ENCODE measurements at regions not wholly inside any gene's neighbourhood (a gene's known extent, or its start where the extent isn't known, plus 50 kb on each side); places are given as distances from the start of the nearest gene placed in this dataset.
"Not testable (repeated sequence)": the region's sequence is repeated elsewhere in the genome, so short reads cannot be mapped to it uniquely, and the experiment has no call there.

DNA sequence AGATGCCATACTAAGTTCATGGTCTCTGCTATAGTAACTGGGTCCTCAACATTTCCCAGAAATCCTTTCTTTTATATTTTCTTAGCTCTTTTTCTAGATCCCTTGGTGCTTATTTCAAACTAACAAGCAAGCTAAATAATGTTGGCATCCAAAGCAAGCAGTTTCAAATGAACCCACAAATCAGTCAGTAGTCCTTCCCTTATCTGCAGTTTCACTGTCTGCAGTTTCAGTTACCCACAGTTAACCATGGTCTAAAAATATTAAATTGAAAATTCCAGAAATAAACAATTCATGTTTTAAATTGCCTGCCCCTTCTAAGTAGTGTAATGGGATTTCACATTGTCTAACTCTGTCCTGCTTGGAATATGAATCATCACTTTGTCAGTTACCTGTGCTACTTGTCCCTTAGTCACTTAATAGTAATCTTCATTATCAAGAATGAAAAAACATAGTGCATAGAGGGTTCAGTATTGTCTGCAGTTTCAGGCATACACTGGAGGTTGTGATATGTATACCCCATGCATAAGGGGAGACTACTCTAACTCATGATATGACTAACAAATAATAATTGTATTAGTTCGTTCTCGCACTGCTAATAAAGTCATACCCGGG is 633.7 kb downstream of the MECOM start:
- DNase-seq: no peak

DNA sequence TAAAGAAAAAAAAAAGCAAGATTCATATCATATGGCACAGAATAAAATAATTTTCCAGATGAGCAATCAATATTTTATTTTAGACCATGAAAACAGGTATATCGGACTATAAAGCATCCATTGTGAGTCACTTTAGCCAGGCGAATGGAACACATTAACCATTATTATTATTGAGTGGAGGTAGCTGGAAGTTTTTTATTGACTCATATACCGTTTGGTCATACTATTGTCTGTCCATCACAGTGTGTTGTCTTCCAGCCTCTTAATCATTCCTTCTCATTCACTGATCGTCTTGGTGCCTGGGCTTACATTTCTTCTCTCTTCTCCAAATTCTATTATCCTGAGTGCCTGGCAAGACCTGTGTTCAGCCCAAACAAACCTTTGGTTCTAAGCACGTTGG is 634.8 kb downstream of the MECOM start:
- no peak for DNase-seq

DNA sequence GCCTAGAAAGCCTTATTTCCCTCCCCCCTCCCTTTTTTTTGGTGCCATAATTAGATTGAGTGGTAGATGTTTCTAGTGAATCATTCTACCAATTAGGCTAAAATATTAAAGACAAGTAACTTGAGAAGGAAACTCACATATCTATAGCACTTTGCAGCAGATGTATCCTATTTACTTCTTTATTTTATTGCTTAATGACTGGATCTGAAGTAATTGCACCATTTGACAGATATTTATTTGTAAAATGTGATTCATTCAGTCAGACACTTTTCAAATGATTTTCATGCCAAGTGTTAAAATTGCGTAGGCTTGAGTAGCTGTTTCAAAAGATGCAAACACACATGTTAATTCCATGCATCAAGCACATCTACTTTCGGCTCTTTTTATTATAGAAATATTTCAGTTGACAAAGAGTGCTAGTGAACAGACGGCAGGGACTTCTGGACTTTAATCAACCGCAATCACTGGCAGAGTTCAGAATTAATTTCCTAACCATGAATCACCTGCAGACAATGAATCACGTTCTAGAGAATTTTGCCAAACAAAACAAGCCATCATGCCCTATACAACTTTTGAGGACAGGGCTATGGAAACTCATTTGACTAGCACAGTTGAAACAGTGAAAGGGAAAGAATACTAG is 636.8 kb downstream of the MECOM start:
- no peak for DNase-seq

DNA sequence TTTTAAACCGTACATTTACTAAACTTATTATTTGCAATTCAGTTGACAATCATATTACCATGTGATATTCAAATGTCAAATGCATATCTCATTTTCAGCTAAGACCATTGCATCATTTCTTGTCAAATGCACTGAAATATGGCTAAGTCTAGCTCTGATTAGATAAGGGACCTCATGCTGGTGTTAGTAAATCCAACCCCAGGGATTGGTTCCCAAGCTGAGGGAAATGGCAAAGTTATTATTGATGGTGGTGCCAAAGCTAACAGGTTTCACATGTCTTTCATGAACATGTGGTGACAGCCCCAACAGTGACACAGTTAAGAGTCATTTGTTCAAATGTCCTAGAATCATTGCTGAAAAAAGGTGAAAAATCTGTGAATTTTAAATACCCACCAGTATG is 641.1 kb downstream of the MECOM start:
- no peak for DNase-seq

DNA sequence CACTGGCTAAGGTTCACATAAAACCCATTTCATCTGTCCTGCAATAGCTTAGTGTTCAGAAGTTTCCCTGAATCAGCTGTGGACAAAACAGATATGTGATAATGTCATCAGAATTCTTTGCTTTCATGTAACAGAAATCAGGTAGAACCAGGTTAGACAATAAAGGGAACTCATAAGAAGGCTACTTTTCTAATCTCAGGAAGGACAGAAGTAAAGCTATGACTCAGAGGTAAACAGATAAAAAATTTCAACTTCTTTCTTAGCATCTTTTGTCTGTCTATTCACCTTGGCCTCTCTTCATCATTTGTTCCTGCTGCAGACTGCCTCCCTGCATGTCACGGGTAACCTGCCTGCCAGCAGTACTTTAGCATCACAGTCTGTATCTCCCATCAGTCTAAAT is 643.1 kb downstream of the MECOM start:
- no peak for DNase-seq

DNA sequence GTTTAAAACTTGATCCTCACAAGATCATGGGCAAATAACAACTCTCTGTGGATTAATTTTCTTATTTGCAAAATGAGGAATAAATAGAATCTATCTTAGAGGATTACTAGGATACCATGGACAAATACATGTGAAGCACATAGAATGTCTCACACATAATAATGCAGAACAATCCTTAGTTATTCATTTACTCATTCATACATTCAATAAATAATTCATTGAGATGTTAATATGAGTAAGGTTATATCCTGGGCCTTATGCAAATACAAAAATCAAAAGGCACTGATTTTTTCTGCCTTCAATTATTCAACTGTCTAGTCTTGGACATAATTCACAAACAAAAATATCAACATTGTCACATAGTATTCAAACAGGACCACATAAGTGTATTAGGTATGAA is 654.1 kb downstream of the MECOM start:
- DNase-seq: no peak

DNA sequence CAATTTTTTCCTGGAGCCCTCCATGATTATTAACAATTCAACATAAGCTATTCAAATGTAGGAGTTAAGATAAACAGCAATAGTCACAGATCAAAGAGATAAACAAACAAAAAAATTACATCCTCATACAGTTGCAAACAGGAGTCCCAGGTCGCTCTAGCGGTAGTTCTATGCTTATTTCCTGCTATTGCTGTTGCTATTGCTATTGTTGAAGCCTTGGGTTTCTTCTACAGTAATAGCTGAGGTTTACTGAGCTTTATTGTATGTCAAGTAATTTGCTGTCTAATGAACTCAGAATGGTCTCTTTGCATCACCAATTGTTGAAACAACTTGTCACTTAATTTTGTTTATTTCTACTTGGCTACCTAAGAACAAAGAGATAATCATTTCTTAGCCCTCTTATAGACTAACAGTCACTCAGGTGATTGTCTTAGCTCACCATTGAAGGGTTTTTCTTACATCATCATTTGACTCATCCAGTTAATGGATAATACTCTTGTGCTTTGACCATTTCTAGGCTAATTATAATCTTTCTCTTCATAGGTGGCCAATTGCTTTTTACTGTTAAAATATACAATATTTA is 654.6 kb downstream of the MECOM start:
- no peak for DNase-seq

DNA sequence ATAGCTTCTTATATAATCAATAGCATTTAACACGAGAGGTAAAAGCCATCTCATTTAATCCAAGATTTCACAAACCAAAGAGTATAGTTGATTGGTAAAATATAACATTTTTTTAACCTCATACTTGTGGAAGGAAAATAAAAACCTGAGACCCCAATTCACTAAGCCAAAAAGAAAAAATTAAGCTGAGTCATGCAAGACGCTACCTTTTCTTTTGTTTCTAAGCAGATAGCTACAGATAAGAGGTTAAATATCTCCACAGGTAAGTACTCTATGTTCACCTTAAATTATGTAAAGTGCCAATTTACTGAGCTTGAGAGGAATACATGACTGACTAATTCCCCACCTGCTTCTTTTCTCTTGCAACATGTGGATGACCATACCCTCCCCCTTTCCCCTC is 656.4 kb downstream of the MECOM start:
- DNase-seq: no peak

DNA sequence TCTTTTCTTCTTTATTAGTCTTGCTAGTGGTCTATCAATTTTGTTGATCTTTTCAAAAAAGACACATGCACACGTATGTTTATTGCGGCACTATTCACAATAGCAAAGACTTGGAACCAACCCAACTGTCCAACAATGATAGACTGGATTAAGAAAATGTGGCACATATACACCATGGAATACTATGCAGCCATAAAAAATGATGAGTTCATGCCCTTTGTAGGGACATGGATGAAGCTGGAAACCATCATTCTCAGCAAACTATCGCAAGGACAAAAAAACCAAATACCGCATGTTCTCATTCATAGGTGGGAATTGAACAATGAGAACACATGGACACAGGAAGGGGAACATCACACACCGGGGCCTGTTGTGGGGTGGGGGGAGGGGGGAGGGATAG is 657.1 kb downstream of the MECOM start:
- DNase-seq: not testable (repeated sequence)

DNA sequence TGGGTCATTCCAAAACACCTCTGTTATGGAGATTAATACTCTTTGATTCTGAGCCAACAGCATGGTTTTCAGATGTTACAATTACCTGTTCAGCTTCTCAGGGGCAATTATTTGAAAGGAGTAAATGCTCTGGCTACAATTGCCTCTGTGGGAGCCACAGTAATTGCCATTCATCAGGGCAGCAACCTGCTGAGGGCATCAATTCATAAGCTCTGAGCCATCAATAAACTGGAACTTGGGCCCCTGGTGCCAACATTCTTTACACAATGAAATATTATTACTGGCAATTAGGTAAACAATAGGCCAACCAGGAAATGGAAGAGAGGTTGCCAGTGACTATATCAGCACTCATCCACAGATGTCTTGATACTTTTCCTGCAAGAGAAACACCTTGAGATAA is 660.8 kb downstream of the MECOM start:
- DNase-seq: no peak

DNA sequence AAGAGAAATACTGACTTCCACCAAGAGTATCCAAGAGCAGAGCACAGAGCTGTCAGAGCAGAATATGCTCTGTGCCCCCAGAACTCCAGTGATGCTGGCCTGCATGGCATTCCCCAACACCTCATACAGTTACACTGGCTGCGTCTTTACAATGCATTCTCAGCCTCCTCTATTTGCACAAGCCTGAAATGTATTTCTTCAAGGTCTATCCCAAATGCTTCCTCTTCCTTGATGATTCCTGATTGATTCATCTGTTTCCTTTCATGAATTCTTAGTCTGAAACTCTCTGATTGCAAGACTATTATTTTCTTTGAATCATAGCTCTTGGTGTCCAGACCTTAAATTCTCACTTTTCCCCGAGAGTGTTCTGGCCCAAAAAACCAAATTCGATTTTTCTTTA is 664.7 kb downstream of the MECOM start:
- DNase-seq: no peak

DNA sequence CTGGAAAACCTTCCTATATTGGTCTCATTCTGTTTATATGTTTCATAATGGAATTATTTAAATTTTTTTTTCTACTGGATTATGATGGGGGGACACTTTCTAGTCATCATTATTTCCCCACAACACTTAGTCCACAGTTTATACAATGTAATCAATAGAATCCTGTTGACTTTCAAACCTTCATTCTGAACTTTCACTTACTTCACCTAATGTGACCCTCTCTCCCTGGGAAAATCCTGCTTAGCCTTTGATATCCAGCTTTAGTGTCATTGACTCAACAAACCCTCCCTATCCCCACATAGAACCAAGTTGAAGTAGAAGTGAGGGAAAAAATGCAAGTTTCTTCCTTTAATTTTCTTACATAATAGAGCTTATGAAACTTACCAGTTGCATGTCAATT is 666.0 kb downstream of the MECOM start:
- no peak for DNase-seq

DNA sequence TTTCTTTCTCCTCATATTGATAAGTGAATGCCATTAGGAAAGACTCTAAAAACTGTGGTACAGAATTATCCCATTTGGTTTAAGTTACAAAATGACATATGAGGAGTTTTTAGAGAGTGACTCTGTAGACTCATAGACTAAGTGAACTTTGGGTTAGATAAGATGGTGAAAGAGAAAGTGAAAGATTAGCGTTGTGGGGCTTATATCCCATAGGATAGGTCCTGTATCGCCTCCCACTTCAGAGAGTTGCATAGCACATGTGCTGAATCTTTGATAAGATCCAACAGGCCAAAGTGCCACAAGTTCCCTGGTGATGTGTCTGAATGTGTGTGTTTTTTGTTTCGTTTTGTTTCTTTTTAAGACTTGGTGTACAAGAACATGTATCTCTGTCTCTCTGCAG is 666.9 kb downstream of the MECOM start:
- DNase-seq: no peak

DNA sequence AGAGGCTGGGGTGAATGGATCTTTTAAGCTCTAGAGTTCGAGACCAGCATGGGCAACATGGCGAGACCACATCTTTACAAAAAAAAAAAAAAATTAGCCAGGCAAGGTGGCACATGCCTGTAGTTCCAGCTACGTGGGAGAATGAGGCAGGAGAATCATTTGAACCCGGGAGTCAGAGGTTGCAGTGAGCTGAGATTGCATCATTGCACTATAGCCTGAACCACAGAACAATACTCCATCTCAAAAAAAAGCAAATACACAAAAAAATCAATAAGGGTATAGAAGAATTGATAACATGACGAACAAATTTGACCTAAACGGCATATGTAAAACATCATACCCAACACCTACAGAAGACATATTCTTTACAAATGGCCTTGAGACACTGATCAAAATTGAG is 668.4 kb downstream of the MECOM start:
- DNase-seq: no peak

DNA sequence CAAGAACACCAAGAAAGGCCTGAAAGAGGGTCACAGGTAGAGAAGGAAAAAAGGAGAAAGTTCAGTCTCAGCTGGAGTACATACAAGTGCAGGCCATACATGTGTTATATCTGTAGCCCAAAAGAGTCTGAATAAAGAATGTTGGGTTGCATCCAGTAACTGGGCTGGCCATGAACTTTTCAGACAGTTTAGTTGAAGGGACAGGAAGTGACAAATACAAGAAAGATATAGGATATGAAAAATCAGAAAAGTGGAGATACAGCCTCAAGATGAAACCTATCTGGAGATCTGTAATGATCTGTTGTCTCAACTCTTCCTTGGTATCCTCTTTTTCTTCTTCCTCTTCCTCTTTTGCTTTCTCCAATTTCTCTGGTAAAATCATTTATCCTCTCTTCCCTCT is 671.7 kb downstream of the MECOM start:
- DNase-seq: no peak

DNA sequence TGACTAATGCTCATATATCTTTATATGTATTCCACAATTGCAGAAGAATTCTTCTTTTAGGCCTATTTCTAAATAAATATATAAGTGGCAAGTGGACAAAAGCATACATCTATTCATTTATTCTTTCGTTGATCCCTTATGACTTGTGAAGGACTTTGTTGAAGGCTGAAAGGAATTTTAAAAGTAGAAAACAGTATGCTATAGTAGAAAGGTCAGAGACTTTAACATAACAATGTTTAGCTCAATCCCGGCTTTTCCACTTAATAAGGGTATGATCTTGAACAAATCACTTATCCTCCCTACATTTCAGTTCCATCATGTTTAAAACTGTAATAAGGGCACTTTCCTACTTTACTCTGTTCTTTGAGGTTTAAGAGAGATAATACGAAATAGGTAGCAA is 672.9 kb downstream of the MECOM start:
- DNase-seq: no peak

DNA sequence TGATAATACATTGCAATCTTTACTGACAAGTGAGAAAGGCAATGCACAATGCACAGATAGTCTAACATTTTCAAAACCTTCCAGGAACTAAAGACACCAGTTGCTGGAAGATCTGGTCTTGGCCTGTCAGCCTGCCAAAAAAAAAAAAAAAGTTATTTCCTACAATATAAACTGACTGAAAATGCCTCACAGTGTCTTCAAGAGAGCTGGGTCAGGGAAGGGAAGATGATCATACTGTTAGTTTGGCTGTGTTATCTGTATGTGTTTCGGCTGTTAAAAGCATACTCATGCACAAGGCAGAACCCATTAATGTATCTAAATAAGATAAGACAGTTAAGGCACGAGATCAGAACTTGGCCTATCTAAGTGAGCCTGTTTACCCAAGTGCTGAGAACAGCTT is 673.4 kb downstream of the MECOM start:
- no peak for DNase-seq

DNA sequence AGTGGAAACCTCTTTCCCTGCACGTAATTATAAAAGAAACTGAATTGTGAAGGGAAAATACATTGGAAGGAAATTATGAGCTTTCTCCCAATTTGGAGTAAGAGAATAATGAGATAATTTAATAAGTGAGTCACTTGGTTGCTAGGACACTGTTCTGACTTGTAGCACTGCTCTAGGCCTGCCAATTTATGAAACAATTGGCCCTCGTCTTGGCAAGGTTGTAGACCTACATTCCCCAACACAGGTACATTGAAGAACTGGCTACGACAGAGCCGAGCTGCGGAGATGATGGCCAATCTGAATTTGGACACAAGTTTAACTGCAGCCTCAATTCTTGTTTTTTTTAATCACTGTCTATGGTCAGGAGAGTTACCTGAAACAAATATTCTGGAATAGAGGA is 674.1 kb downstream of the MECOM start:
- no peak for DNase-seq

DNA sequence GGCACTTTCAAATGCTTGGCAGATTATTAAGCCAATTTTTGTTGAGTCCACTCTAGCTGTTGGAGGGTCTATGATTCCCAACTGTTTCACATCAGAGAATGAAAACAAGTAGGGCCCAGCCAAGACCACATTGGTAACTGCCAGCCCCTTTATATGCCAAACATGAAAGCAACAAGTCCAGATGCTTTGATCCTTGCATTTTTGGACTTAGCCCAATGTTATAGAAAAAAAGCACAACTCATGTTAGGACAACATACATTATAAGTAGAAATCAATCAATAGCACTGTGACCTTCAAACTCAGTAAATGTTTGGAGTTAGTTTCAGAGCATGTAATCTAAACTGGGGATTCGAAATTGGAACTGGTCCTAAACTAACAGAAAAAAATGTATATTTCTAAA is 674.7 kb downstream of the MECOM start:
- DNase-seq: no peak

DNA sequence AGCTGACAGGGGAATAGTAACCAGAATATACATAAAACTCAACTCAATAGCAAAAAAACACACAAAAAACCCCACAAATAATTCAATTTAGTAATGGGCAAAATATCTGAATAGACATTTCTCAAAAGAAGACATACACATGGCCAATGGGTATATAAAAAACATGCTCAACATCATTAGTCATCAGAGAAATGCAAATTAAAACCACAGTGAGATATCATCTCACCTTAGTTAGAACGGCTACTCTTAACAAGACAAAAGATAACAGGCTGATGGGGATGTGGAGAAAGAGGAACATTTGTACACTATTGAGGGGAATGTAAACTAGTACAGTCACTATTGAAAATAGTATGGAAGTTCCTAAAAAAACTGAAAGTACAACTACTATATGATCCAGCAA is 678.6 kb downstream of the MECOM start:
- DNase-seq: no peak

DNA sequence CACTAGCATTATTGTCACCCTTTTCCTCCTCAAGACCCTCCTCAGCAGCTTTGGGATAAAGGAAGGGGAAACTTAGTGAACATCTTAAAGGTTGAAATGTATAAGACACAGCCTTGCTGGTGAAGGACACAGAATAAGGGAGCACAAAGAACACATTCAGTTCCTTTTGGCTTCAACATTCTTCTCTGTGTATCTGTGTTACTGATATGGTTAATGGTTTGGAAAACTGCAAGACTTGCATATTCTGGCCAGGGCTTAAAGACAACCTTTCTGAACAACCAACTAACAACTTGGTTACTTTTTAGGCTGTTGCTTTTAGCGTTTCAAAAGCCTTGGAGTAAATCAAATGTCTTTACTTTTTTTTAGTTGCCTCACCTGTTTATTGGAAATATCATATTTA is 680.5 kb downstream of the MECOM start:
- DNase-seq: no peak

DNA sequence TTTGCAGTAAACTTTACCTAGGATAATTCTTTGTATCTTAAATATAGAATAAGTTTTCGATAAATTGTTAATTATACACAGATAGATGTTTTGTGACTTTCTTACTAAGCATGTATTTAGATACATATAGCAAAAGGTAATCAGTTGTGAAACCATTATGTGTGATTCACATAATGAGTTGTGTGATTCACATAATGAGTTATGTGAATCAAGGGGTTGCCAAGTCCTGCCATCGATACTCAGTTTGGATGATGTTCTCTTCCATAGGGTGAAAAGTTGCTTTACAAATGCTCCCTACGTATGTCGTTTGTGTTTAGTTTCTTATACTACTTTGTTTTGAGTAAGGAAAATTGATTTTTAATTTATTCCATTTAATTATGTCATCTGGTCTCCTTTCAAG is 682.1 kb downstream of the MECOM start:
- DNase-seq: no peak

DNA sequence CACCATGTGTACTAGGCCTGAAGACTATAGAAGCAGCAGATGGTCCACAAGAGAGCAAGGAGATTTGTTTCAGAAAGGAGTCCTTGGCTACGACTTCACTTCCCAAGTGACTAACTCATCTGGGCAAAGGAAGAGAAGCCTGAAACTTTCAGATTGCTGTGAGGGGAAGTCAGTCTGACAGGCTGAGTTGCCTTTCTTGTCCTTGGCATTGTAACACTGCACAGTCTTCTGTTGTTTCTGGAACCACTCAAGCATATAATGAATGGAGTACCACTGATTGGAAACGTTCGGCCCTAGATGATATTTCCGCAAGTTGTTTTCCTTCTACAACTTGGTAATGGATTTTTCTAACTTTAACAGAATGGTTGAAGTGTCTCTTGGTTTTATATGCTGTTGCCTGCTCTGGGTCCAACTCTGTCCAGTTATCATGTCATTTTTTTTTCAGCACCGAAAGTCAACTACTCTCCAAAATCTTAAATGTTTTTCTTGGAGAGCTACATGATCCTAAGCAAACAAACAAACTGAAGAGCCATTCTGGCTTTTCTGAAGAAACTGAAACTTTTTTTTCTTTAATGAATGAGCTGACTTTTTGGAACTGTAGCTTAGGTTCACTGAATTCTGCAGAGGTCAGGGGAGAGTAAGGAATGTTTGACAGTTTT is 685.7 kb downstream of the MECOM start:
- DNase-seq: no peak

DNA sequence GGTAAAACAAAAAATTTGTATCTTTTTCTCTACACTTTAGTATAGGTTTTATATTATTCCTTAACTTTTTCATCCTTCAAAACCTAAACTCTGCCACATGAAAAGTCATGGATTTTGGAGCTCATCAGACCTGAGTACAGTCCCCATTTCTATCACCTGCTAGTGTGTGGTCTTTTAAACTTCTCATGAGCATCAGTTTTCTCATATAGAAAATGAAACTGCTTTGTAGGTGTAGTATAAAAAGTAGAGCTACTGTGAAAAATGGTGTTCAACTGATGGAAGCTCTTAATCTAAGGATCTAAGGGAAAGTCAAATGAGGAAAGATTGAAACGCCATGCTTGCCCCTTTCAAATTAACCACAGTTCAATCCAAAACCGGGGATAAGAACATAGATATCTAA is 686.5 kb downstream of the MECOM start:
- no peak for DNase-seq

DNA sequence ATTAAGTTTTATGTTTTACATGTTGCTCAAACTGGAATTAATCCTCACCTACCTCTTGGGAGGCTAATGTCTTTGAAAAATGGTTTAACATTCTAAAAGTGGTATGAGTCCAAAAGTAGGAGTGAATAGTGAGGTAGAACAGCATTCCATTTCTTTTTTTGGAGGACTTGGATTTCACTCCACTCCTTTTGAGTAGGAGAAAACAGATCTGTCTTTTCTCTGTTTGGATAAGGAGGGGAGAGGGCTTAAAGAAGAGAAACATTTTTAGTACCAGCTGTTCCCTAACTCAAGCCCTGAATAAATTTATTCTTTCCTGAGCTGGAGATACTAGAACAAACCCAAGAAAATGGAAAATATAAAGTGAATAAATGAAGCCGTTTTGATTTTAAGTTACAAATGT is 687.9 kb downstream of the MECOM start:
- DNase-seq: no peak
